HepG2 (cell line): ENCODE measurements at regions not wholly inside any gene's neighbourhood (a gene's known extent, or its start where the extent isn't known, plus 50 kb on each side); places are given as distances from the start of the nearest gene placed in this dataset.

Experiments used
- ATAC-seq: fragments of 200-7000 bp; cut with Tn5 transposase; 3 replicates; pipeline ENCODE4 v1.9.1; 2020; ENCODE audit warnings: mild to moderate bottlenecking, moderate library complexity
- BruUV-seq: library from RNA; stranded (reverse); fragments of 400-500 nt; replicated peaks from 2 replicates; lab custom pipeline; 2021; lab: Mats Ljungman, UMichigan
- CTCF ChIA-PET: fragments of 300-600 bp; formaldehyde crosslinking; extraction: SDS; loops from one replicate; lab custom pipeline; 2021; ENCODE audit warnings: low total read pairs, inconsistent platforms, low intra/inter-chr PET ratio; lab: Yijun Ruan, JAX
- POLR2A ChIA-PET: fragments of 350-600 bp; sonication (Branson Sonifier 250); formaldehyde crosslinking; loops from one replicate; lab custom pipeline; 2020; ENCODE audit warnings: antibody characterized with exemption, inconsistent platforms; lab: Yijun Ruan, JAX
- DNase-seq: peaks from one replicate; pipeline ENCODE4 v3.0.0-alpha.2; 2015; ENCODE audit warnings: low spot score
- FAIRE-seq: peaks from 3 replicates; lab custom pipeline; 2011; peaks lifted over from hg19 to GRCh38; lab: Jason Lieb, UNC
- H2AFZ ChIP-seq: one replicate; pipeline ENCODE4 v1.6.1; 2011; ENCODE audit warnings: low read length, inconsistent platforms
- H3K27ac ChIP-seq: fragments of 300-600 bp; 3 replicates; pipeline ENCODE4 v1.8.0; 2011; ENCODE audit warnings: mixed run types, mild to moderate bottlenecking, mixed read lengths, low read length, inconsistent platforms; ENCODE audit not compliant: insufficient read depth; ENCODE audit errors: extremely low read length
- H3K27me3 ChIP-seq, 2 experiments: fragments of 200-600 bp in 1 of 2; 2 replicates in 1 of 2; 3 replicates in 1 of 2; pipeline versions ENCODE4 v1.6.0 to v1.8.0; 2011; ENCODE audit warnings: low read length in 2 of 2, mild to moderate bottlenecking in 2 of 2, moderate library complexity in 2 of 2, inconsistent platforms in 1 of 2; ENCODE audit not compliant: insufficient read depth in 2 of 2, control insufficient read depth in 1 of 2
- H3K36me3 ChIP-seq, 2 experiments: fragments of 200-600 bp in 1 of 2; replicated peaks in 1 of 2; 2 replicates in 1 of 2; 3 replicates in 1 of 2; pipeline versions ENCODE4 v1.5.1 to v1.8.0; 2011; ENCODE audit warnings: low read length in 2 of 2, inconsistent platforms in 1 of 2; ENCODE audit not compliant: insufficient read depth in 2 of 2, control insufficient read depth in 1 of 2
- H3K4me1 ChIP-seq: 2 replicates; pipeline ENCODE4 v1.5.1; 2012; ENCODE audit warnings: low read length, inconsistent platforms; ENCODE audit not compliant: insufficient read depth
- H3K4me2 ChIP-seq: 2 replicates; pipeline ENCODE4 v1.6.0; 2011; ENCODE audit warnings: low read depth, low read length, inconsistent platforms
- H3K4me3 ChIP-seq, 3 experiments: fragments of 200-600 bp in 1 of 3; sonication (generic), shearing (Covaris generic) in 1 of 3; replicated peaks in 1 of 3; 2 replicates each; pipeline ENCODE4 v1.5.1; 2011 to 2016; ENCODE audit warnings: low read length in 3 of 3, inconsistent platforms in 2 of 3, low read depth in 2 of 3, mild to moderate bottlenecking in 2 of 3, control low read depth in 1 of 3, mixed read lengths in 1 of 3; ENCODE audit not compliant: insufficient read depth in 1 of 3
- H3K79me2 ChIP-seq: one replicate; pipeline ENCODE4 v1.6.1; 2011; ENCODE audit warnings: low read length, inconsistent platforms; ENCODE audit not compliant: insufficient read depth
- H3K9ac ChIP-seq: 2 replicates; pipeline ENCODE4 v1.6.0; 2011; ENCODE audit warnings: mild to moderate bottlenecking, low read depth, low read length, inconsistent platforms; ENCODE audit not compliant: insufficient read depth
- H3K9me3 ChIP-seq: 2 replicates; pipeline ENCODE4 v1.5.1; 2012; ENCODE audit warnings: mild to moderate bottlenecking, low read length
- H4K20me1 ChIP-seq: 2 replicates; pipeline ENCODE4 v1.6.0; 2011; ENCODE audit warnings: inconsistent platforms, mild to moderate bottlenecking, low read length, moderate library complexity; ENCODE audit not compliant: insufficient read depth
- CREB1 ChIP-seq, 2 experiments: fragments of 450-650 bp in 1 of 2; IDR thresholded peaks; 2 replicates each; pipeline ENCODE4 v1.6.1; 2016 to 2017; ENCODE audit warnings: control low read depth in 1 of 2, mild to moderate bottlenecking in 1 of 2, missing compliant biosample characterization in 1 of 2, missing genetic modification characterization in 1 of 2
- GZF1 ChIP-seq: sonication (generic); formaldehyde crosslinking; IDR thresholded peaks from 2 replicates; pipeline ENCODE4 v1.5.1; 2020; ENCODE audit warnings: mild to moderate bottlenecking, missing genetic modification reagents
- MAFF ChIP-seq: IDR thresholded peaks from 2 replicates; pipeline ENCODE4 v1.6.1; 2011; ENCODE audit warnings: low read depth, low read length, improper control_type of control experiment
- MAFK ChIP-seq, 2 experiments: IDR thresholded peaks in 1 of 2; conservative IDR thresholded peaks in 1 of 2; 2 replicates each; pipeline ENCODE4 v1.6.1; 2011; ENCODE audit warnings: improper control_type of control experiment in 2 of 2, low read length in 2 of 2
- THYN1 ChIP-seq: sonication (generic); formaldehyde crosslinking; IDR thresholded peaks from 2 replicates; pipeline ENCODE4 v1.8.1; 2023; ENCODE audit warnings: low read depth, mild to moderate bottlenecking, moderate library complexity, missing genetic modification reagents, borderline replicate concordance
- ZKSCAN1 ChIP-seq: fragments of 150-350 bp; IDR thresholded peaks from 2 replicates; pipeline ENCODE4 v1.6.1; 2014; ENCODE audit warnings: low read length
- WGBS: methylation state at CpG from one replicate; pipeline ENCODE4 v1.1.6; 2017; ENCODE audit warnings: low lambda C conversion rate; 5-methylcytosine and 5-hydroxymethylcytosine counted together
- in situ Hi-C: cut with HindIII; loops from 2 replicates; pipeline ENCODE4 v1.10.0; 2017; ENCODE audit warnings: low pct_unique_long_range_greater_than_20kb; ENCODE audit not compliant: extremely low pct_ligation_motif_present
- intact Hi-C: fragments of 100-400 bp; cut with micrococcal nuclease; formaldehyde crosslinking; loops from one replicate; pipeline ENCODE4 v1.10.0; 2022; ENCODE audit not compliant: unreplicated experiment

GRCh38 chr2:36032046-36032445 lies 323.5 kb upstream of the CRIM1 start:
- 0% methylated on average over 3 of the region's 3 CpGs for WGBS
- H4K20me1 ChIP-seq = no peaks in the 10 kb centered on the region
- intact Hi-C loops (no loop called here), in situ Hi-C loops (no loop called here)
- no peaks in the 10 kb centered on the region for H3K4me1 ChIP-seq
- DNase-seq = no peak
- no peaks in the 10 kb centered on the region for H3K27me3 ChIP-seq
- H3K27ac ChIP-seq = no peak overlapping the region
- FAIRE-seq = no peak
- no peaks in the 10 kb centered on the region for H3K36me3 ChIP-seq
- CTCF ChIA-PET = no interaction called here
- H3K4me2 ChIP-seq = no peak overlapping the region
- H3K79me2 ChIP-seq = no peaks in the 10 kb centered on the region
- no TSS peak for BruUV-seq
- H3K9me3 ChIP-seq = no peaks in the 10 kb centered on the region
- ATAC-seq = no peak
- peak; percentile 43; the same call in 1 of the 2 replicates for TF ChIP-seq MAFF
- peak; percentile 65 to 66 for TF ChIP-seq MAFK (conservative IDR thresholded peaks at IDR 0.05 in 1 of 2, IDR thresholded peaks at IDR 0.05 in 1 of 2; ENCODE audit: low read length in 2 of 2)
- TF ChIP-seq GZF1 (CRISPR knock-in tag) = no peak
- TF ChIP-seq, all 625 proteins: peak for 2
- no peak overlapping the region for H3K4me3 ChIP-seq
- no peak overlapping the region for H2AFZ ChIP-seq
- H3K9ac ChIP-seq = no peak overlapping the region
- POLR2A ChIA-PET = no interaction called here

DNA sequence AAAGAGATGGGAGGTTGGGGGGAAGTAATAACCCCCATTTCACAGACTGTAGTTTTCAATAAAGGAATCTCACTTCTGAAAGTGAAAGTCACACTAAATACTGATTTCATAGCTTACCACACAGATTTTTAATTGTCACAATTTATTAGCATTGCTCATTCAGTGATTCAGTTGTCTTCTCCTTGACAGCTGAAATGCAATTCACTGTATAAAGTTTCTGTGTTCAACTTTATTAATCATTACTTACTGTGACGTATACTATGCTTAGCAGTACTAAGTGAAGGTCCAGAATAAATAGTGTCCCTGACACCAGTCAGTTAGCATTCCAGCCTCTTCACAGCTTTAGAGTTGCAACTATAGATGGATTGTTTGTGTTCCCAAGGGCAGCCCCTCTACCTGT lies 324.1 kb upstream of the CRIM1 start:
- no peak for FAIRE-seq
- WGBS = 8% methylated on average over 1 of the region's 1 CpG
- no peak overlapping the region for H3K9ac ChIP-seq
- no peak for ATAC-seq
- in situ Hi-C loops (no loop called here), intact Hi-C loops (no loop called here)
- no peak for TF ChIP-seq ZKSCAN1
- TF ChIP-seq THYN1 (CRISPR knock-in tag) = no peak
- peak; percentile 22; the same call in 1 of the 2 replicates for TF ChIP-seq CREB1 (IDR thresholded peaks at IDR 0.05)
- TF ChIP-seq CREB1 (CRISPR knock-in tag; IDR thresholded peaks at IDR 0.05) = no peak
- DNase-seq = no peak
- H3K27me3 ChIP-seq = no peaks in the 10 kb centered on the region
- no peaks in the 10 kb centered on the region for H3K36me3 ChIP-seq
- no TSS peak for BruUV-seq
- H3K4me3 ChIP-seq = no peak overlapping the region
- POLR2A ChIA-PET = no interaction called here
- H3K27ac ChIP-seq = no peak overlapping the region
- no peaks in the 10 kb centered on the region for H3K79me2 ChIP-seq
- no peaks in the 10 kb centered on the region for H3K4me1 ChIP-seq
- CTCF ChIA-PET = no interaction called here
- no peak overlapping the region for H2AFZ ChIP-seq
- no peaks in the 10 kb centered on the region for H4K20me1 ChIP-seq
- no peak overlapping the region for H3K4me2 ChIP-seq
- no peaks in the 10 kb centered on the region for H3K9me3 ChIP-seq
